ENCODE measurements at regions not wholly inside any gene's neighbourhood (a gene's known extent, or its start where the extent isn't known, plus 50 kb on each side); places are given as distances from the start of the nearest gene placed in this dataset.

GRCh38 chr5:9903801-9904200 lies 273.6 kb upstream of the TAS2R1 start:
- DNase-seq = no peak

- DNase-seq = no peak
These were observed 268.2 kb upstream of the TAS2R1 start for GRCh38 chr5:9898319-9898718.

- DNase-seq = no peak
These were observed 265.1 kb upstream of the TAS2R1 start for GRCh38 chr5:9895302-9895645.

- no peak for DNase-seq
These were observed 264.6 kb upstream of the TAS2R1 start for GRCh38 chr5:9894571-9895301.

- DNase-seq = no peak
These were observed 262.5 kb upstream of the TAS2R1 start for GRCh38 chr5:9892696-9893095.

- DNase-seq = no peak
These were observed 259.4 kb upstream of the TAS2R1 start for GRCh38 chr5:9889511-9889910.

- no peak for DNase-seq
These were observed 258.4 kb upstream of the TAS2R1 start for GRCh38 chr5:9888501-9888901.

GRCh38 chr5:9885164-9885563 lies 255.0 kb upstream of the TAS2R1 start:
- no peak for DNase-seq

GRCh38 chr5:9878206-9878605 lies 248.1 kb upstream of the TAS2R1 start:
- no peak for DNase-seq

GRCh38 chr5:9877488-9877887 lies 247.3 kb upstream of the TAS2R1 start:
- no peak for DNase-seq

GRCh38 chr5:9876451-9876850 lies 246.3 kb upstream of the TAS2R1 start:
- no peak for DNase-seq

GRCh38 chr5:9869616-9870288 lies 239.6 kb upstream of the TAS2R1 start:
- no peak for DNase-seq

- DNase-seq = no peak
These were observed 235.4 kb upstream of the TAS2R1 start for GRCh38 chr5:9865574-9865973.

- DNase-seq = no peak
These were observed 234.6 kb upstream of the TAS2R1 start for GRCh38 chr5:9864791-9865190.

GRCh38 chr5:9863486-9863885 lies 233.3 kb upstream of the TAS2R1 start:
- DNase-seq = no peak

- DNase-seq = no peak
These were observed 231.6 kb upstream of the TAS2R1 start for GRCh38 chr5:9861666-9862256.

GRCh38 chr5:9859808-9860207 lies 229.7 kb upstream of the TAS2R1 start:
- DNase-seq = no peak

GRCh38 chr5:9858043-9858442 lies 227.9 kb upstream of the TAS2R1 start:
- no peak for DNase-seq

- DNase-seq = no peak
These were observed 223.2 kb upstream of the TAS2R1 start for GRCh38 chr5:9853309-9853708.

- no peak for DNase-seq
These were observed 222.5 kb upstream of the TAS2R1 start for GRCh38 chr5:9852671-9853070.

GRCh38 chr5:9851458-9851857 lies 221.3 kb upstream of the TAS2R1 start:
- DNase-seq = no peak

- no peak for DNase-seq
These were observed 220.3 kb upstream of the TAS2R1 start for GRCh38 chr5:9850456-9850855.

GRCh38 chr5:9847631-9848030 lies 217.5 kb upstream of the TAS2R1 start:
- no peak for DNase-seq

GRCh38 chr5:9845185-9845584 lies 215.0 kb upstream of the TAS2R1 start:
- DNase-seq = no peak

Measured in NCI-H146 (cell line).